PC-3 (cell line): ENCODE measurements at regions not wholly inside any gene's neighbourhood (a gene's known extent, or its start where the extent isn't known, plus 50 kb on each side); places are given as distances from the start of the nearest gene placed in this dataset.

ENCODE experiments used
- CTCF ChIP-seq: fragments of 300-600 bp; sonication (generic); conservative IDR thresholded peaks from 2 replicates; pipeline ENCODE4 v1.5.1; 2017; ENCODE audit warnings: antibody characterized with exemption, low read depth, mild to moderate bottlenecking, low read length
- EZH2 ChIP-seq: fragments of 300-600 bp; sonication (generic); IDR thresholded peaks from one replicate; pipeline ENCODE4 v1.6.1; 2017; ENCODE audit warnings: antibody characterized with exemption, mild to moderate bottlenecking, low read length; ENCODE audit not compliant: unreplicated experiment
- EZH2phosphoT487 ChIP-seq: fragments of 300-600 bp; sonication (generic); IDR thresholded peaks from 2 replicates; pipeline ENCODE4 v1.6.1; 2018; ENCODE audit warnings: mild to moderate bottlenecking, antibody characterized with exemption, low read length, borderline replicate concordance

- TF ChIP-seq CTCF (no peak), EZH2 (no peak), EZH2phosphoT487 (no peak)
Measured at GRCh38 chr5:114953565-114953964, 216.1 kb downstream of the TRIM36 start.
